WTC11 (cell line): ENCODE measurements at regions not wholly inside any gene's neighbourhood (a gene's known extent, or its start where the extent isn't known, plus 50 kb on each side); places are given as distances from the start of the nearest gene placed in this dataset.

Source experiments
- KAT7 ChIP-seq: sonication (generic); formaldehyde crosslinking; IDR thresholded peaks from 2 replicates; pipeline ENCODE4 v1.8.1; 2023; ENCODE audit warnings: missing genetic modification reagents, mild to moderate bottlenecking, borderline replicate concordance
- NR1H2 ChIP-seq: sonication (generic); formaldehyde crosslinking; IDR thresholded peaks from 2 replicates; pipeline ENCODE4 v1.9.0; 2021; ENCODE audit warnings: mild to moderate bottlenecking, moderate library complexity, missing genetic modification reagents
- ZNF416 ChIP-seq: fragments of 250-450 bp; sonication (Bioruptor Pico); IDR thresholded peaks from 2 replicates; pipeline ENCODE4 v1.9.0; 2021; ENCODE audit warnings: mild to moderate bottlenecking, inconsistent platforms

DNA sequence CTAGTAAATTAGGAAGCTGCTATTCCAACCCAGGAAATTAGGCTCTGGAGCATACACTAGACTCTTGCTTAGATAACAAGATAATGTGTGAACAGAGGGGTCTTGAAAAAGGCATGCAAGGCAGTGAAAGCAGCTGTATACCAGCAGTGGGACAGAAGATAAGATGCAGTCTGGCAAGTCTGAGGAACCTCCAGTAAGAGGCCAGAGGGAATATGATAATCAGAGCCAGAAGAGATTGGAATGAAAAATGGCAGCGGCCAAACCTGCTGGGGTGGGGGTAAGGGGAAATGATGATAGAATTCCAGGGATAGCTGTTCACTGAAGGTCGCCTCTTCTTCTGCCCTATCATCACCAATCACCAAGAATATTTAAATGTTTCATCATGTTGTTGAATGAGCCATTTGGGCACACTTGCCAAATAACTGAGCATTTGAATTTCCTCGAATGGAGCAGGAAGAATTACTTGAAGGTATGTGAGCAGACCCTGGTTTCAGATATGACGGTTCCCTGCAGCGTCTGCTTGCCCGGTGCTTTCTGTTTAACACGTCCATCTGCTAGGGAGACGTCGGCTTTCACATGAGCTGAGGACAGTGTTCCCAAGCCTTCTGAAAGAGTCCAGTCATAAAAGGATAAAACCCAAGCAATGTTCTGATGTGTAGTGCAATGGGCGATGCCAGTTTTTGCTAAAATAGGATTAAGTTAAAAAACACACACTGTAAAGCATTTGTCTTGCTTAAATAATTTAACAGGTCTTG is 173.3 kb downstream of the RWDD3 start:
- TF ChIP-seq NR1H2 (CRISPR knock-in tag) (no peak), ZNF416 (CRISPR knock-in tag) (no peak), KAT7 (CRISPR knock-in tag) (no peak)
